ENCODE measurements at regions not wholly inside any gene's neighbourhood (a gene's known extent, or its start where the extent isn't known, plus 50 kb on each side); places are given as distances from the start of the nearest gene placed in this dataset.

DNA sequence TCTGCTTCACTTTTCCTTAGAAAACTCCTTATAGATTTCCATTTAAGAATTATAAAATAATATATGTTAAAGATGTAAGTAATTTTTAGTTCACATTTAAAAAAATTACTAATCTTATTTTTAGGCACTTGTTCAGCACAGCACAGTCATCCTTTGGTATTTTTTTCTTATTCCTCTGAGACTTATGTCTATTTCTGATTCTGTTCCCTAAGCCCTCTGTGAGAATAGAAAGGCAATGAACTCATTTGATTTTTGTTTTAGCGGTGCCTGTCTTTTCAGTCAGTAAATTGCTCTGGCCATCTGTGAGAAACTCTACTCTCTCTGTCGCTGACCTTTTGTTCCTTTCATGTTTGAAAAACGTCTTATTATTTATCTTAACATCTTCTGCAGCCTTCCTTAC is 168.1 kb downstream of the PCDH17 start:
- Histone ChIP-seq H3K36me3 (replicated peaks in 1 of 2; ENCODE audit: control insufficient read depth in 1 of 2, insufficient read depth in 2 of 2, low read length in 1 of 2) (no peaks in the 10 kb centered on the region), H4K20me1 (ENCODE audit: insufficient read depth) (no peaks in the 10 kb centered on the region), H3K9ac (no peak overlapping the region), H3K27me3 (ENCODE audit: insufficient read depth) (no peaks in the 10 kb centered on the region), H3K9me2 (no peaks in the 10 kb centered on the region), H3K4me3 (ENCODE audit: low read depth in 2 of 2, low read length in 1 of 2) (no peak overlapping the region), H3K4me2 (no peak overlapping the region), H2AFZ (ENCODE audit: low read depth) (no peak overlapping the region), H3K79me2 (ENCODE audit: insufficient read depth) (no peaks in the 10 kb centered on the region), H3K4me1 (ENCODE audit: control insufficient read depth in 1 of 2, insufficient read depth in 2 of 2, low read depth in 1 of 2, low read length in 1 of 2) (no peaks in the 10 kb centered on the region), H3K27ac (ENCODE audit: low read depth in 2 of 2, low read length in 1 of 2) (no peak overlapping the region), H3F3A (replicated peaks; ENCODE audit: insufficient read depth) (no peaks in the 10 kb centered on the region), H3K9me3 (no peaks in the 10 kb centered on the region)
- DNase-seq: no peak
- ChIA-PET CTCF (interaction anchor here (0.7 kb wide), 2 partner anchors 107 to 113 kb away, joined by 3 read pairs; no protein-coding TSS in a partner anchor), POLR2A (no interaction called here)
- WGBS (ENCODE audit: low lambda C conversion rate): 49% methylated on average over 3 of the region's 3 CpGs
- TF ChIP-seq FOXJ3 (CRISPR knock-in tag; IDR thresholded peaks at IDR 0.05): no peak
- no peak for TF ChIP-seq GATA2 (CRISPR knock-in tag; IDR thresholded peaks at IDR 0.05)
- TF ChIP-seq, protein P1, sequence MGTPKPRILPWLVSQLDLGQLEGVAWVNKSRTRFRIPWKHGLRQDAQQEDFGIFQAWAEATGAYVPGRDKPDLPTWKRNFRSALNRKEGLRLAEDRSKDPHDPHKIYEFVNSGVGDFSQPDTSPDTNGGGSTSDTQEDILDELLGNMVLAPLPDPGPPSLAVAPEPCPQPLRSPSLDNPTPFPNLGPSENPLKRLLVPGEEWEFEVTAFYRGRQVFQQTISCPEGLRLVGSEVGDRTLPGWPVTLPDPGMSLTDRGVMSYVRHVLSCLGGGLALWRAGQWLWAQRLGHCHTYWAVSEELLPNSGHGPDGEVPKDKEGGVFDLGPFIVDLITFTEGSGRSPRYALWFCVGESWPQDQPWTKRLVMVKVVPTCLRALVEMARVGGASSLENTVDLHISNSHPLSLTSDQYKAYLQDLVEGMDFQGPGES (IDR thresholded peaks at IDR 0.05; ENCODE audit: low read depth, low read length): no peak
- TF ChIP-seq, protein P2, sequence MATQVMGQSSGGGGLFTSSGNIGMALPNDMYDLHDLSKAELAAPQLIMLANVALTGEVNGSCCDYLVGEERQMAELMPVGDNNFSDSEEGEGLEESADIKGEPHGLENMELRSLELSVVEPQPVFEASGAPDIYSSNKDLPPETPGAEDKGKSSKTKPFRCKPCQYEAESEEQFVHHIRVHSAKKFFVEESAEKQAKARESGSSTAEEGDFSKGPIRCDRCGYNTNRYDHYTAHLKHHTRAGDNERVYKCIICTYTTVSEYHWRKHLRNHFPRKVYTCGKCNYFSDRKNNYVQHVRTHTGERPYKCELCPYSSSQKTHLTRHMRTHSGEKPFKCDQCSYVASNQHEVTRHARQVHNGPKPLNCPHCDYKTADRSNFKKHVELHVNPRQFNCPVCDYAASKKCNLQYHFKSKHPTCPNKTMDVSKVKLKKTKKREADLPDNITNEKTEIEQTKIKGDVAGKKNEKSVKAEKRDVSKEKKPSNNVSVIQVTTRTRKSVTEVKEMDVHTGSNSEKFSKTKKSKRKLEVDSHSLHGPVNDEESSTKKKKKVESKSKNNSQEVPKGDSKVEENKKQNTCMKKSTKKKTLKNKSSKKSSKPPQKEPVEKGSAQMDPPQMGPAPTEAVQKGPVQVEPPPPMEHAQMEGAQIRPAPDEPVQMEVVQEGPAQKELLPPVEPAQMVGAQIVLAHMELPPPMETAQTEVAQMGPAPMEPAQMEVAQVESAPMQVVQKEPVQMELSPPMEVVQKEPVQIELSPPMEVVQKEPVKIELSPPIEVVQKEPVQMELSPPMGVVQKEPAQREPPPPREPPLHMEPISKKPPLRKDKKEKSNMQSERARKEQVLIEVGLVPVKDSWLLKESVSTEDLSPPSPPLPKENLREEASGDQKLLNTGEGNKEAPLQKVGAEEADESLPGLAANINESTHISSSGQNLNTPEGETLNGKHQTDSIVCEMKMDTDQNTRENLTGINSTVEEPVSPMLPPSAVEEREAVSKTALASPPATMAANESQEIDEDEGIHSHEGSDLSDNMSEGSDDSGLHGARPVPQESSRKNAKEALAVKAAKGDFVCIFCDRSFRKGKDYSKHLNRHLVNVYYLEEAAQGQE (IDR thresholded peaks at IDR 0.05; ENCODE audit: low read depth, low read length): no peak
- TF ChIP-seq, protein P3, sequence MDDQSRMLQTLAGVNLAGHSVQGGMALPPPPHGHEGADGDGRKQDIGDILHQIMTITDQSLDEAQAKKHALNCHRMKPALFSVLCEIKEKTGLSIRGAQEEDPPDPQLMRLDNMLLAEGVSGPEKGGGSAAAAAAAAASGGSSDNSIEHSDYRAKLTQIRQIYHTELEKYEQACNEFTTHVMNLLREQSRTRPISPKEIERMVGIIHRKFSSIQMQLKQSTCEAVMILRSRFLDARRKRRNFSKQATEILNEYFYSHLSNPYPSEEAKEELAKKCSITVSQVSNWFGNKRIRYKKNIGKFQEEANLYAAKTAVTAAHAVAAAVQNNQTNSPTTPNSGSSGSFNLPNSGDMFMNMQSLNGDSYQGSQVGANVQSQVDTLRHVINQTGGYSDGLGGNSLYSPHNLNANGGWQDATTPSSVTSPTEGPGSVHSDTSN (IDR thresholded peaks at IDR 0.05): no peak
- no peak for TF ChIP-seq SIN3A (IDR thresholded peaks at IDR 0.05; ENCODE audit: borderline replicate concordance, low read depth, low read length)
- TF ChIP-seq, protein P4, sequence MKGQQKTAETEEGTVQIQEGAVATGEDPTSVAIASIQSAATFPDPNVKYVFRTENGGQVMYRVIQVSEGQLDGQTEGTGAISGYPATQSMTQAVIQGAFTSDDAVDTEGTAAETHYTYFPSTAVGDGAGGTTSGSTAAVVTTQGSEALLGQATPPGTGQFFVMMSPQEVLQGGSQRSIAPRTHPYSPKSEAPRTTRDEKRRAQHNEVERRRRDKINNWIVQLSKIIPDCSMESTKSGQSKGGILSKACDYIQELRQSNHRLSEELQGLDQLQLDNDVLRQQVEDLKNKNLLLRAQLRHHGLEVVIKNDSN (IDR thresholded peaks at IDR 0.05; ENCODE audit: borderline replicate concordance, low read depth): no peak
- TF ChIP-seq, protein P5, sequence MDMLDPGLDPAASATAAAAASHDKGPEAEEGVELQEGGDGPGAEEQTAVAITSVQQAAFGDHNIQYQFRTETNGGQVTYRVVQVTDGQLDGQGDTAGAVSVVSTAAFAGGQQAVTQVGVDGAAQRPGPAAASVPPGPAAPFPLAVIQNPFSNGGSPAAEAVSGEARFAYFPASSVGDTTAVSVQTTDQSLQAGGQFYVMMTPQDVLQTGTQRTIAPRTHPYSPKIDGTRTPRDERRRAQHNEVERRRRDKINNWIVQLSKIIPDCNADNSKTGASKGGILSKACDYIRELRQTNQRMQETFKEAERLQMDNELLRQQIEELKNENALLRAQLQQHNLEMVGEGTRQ (IDR thresholded peaks at IDR 0.05; ENCODE audit: borderline replicate concordance, low read depth, low read length): no peak
- no peak for TF ChIP-seq RFX5 (IDR thresholded peaks at IDR 0.05; ENCODE audit: low read length)
- TF ChIP-seq TEAD4 (IDR thresholded peaks at IDR 0.05; ENCODE audit: borderline replicate concordance, insufficient read depth): no peak
- TF ChIP-seq RAD21 (IDR thresholded peaks at IDR 0.05; ENCODE audit: low read length): no peak
- TF ChIP-seq, protein P6, sequence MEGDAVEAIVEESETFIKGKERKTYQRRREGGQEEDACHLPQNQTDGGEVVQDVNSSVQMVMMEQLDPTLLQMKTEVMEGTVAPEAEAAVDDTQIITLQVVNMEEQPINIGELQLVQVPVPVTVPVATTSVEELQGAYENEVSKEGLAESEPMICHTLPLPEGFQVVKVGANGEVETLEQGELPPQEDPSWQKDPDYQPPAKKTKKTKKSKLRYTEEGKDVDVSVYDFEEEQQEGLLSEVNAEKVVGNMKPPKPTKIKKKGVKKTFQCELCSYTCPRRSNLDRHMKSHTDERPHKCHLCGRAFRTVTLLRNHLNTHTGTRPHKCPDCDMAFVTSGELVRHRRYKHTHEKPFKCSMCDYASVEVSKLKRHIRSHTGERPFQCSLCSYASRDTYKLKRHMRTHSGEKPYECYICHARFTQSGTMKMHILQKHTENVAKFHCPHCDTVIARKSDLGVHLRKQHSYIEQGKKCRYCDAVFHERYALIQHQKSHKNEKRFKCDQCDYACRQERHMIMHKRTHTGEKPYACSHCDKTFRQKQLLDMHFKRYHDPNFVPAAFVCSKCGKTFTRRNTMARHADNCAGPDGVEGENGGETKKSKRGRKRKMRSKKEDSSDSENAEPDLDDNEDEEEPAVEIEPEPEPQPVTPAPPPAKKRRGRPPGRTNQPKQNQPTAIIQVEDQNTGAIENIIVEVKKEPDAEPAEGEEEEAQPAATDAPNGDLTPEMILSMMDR (IDR thresholded peaks at IDR 0.05): no peak
- TF ChIP-seq YY1 (IDR thresholded peaks at IDR 0.05; ENCODE audit: low read depth): no peak
- TF ChIP-seq SMC3 (IDR thresholded peaks at IDR 0.05; ENCODE audit: low read depth, low read length): no peak
- TF ChIP-seq GABPA (IDR thresholded peaks at IDR 0.05; ENCODE audit: low read depth): no peak
- no peak for TF ChIP-seq TAF1 (IDR thresholded peaks at IDR 0.05; ENCODE audit: borderline replicate concordance, low read depth, low read length)
